NK-92 (cell line): ENCODE measurements at regions not wholly inside any gene's neighbourhood (a gene's known extent, or its start where the extent isn't known, plus 50 kb on each side); places are given as distances from the start of the nearest gene placed in this dataset.
"Not testable (repeated sequence)": the region's sequence is repeated elsewhere in the genome, so short reads cannot be mapped to it uniquely, and the experiment has no call there.

ENCODE experiments used
- DNase-seq: peaks from one replicate; lab custom pipeline; 2025; ENCODE audit not compliant: unreplicated experiment; lab: John Stamatoyannopoulos, UW

GRCh38 chr7:149683898-149684297, 89.5 kb downstream of the ZNF467 start:
- DNase-seq, result no peak

GRCh38 chr7:149683181-149683580, 90.2 kb downstream of the ZNF467 start:
- no peak for DNase-seq

GRCh38 chr7:149682038-149682437, 91.3 kb downstream of the ZNF467 start:
- DNase-seq, result no peak

- no peak for DNase-seq
Measured at GRCh38 chr7:149681274-149681673, 92.1 kb downstream of the ZNF467 start.

- DNase-seq, result no peak
Measured at GRCh38 chr7:149680331-149681025, 92.9 kb downstream of the ZNF467 start.

GRCh38 chr7:149674728-149675385, 98.5 kb downstream of the ZNF467 start:
- not testable (repeated sequence) for DNase-seq

GRCh38 chr7:149673006-149673405, 100.4 kb downstream of the ZNF467 start:
- no peak for DNase-seq

GRCh38 chr7:149670288-149670687, 103.1 kb downstream of the ZNF467 start:
- no peak for DNase-seq

- no peak for DNase-seq
Measured at GRCh38 chr7:149669121-149669818, 104.1 kb downstream of the ZNF467 start.

GRCh38 chr7:149666360-149666945, 106.9 kb downstream of the ZNF467 start:
- DNase-seq, result no peak

- DNase-seq, result not testable (repeated sequence)
Measured at GRCh38 chr7:149665618-149666017, 107.8 kb downstream of the ZNF467 start.

- no peak for DNase-seq
Measured at GRCh38 chr7:149664666-149665065, 108.7 kb downstream of the ZNF467 start.

GRCh38 chr7:149664176-149664575, 109.2 kb downstream of the ZNF467 start:
- DNase-seq, result no peak

- DNase-seq, result no peak
Measured at GRCh38 chr7:149662591-149663095, 110.7 kb downstream of the ZNF467 start.

GRCh38 chr7:149655784-149656183, 117.6 kb downstream of the ZNF467 start:
- DNase-seq, result no peak

- no peak for DNase-seq
Measured at GRCh38 chr7:149654588-149654987, 118.8 kb downstream of the ZNF467 start.

GRCh38 chr7:149650190-149650589, 123.2 kb downstream of the ZNF467 start:
- not testable (repeated sequence) for DNase-seq

- no peak for DNase-seq
Measured at GRCh38 chr7:149644754-149645153, 128.6 kb downstream of the ZNF467 start.

- no peak for DNase-seq
Measured at GRCh38 chr7:149642589-149642988, 130.8 kb downstream of the ZNF467 start.

GRCh38 chr7:149638566-149639320, 134.6 kb downstream of the ZNF467 start:
- no peak for DNase-seq
